A549 (cell line): ENCODE measurements at regions not wholly inside any gene's neighbourhood (a gene's known extent, or its start where the extent isn't known, plus 50 kb on each side); places are given as distances from the start of the nearest gene placed in this dataset.

Experiments
- ATAC-seq, 2 experiments: fragments of 200-7000 bp in 1 of 2; fragments of >200 bp in 1 of 2; cut with Nextera tagmentation in 1 of 2; cut with Tn5 transposase in 1 of 2; 3 replicates each; pipeline versions ENCODE4 v1.8.0 to v1.9.1; 2018 to 2020; ENCODE audit warnings: mild to moderate bottlenecking in 1 of 2, moderate library complexity in 1 of 2
- CTCF ChIA-PET: fragments of 300-600 bp; sonication (Branson Sonifier 250); formaldehyde crosslinking; extraction: SDS; loops from one replicate; lab custom pipeline; 2021; ENCODE audit warnings: antibody characterized with exemption, inconsistent platforms; lab: Yijun Ruan, JAX
- POLR2A ChIA-PET: fragments of 350-600 bp; formaldehyde crosslinking; extraction: SDS; loops from one replicate; lab custom pipeline; 2021; ENCODE audit warnings: antibody characterized with exemption, inconsistent platforms; lab: Yijun Ruan, JAX
- DNase-seq, 2 experiments: peaks; one replicate each; pipeline versions ENCODE4 v3.0.0 to v3.0.0-alpha.2; 2011 to 2016; ENCODE audit warnings: low read depth in 1 of 2, low spot score in 1 of 2
- FAIRE-seq: peaks from 2 replicates; lab custom pipeline; 2011; peaks lifted over from hg19 to GRCh38; lab: Jason Lieb, UNC
- H3K27ac ChIP-seq, 2 experiments: fragments of >200 bp; sonication (Bioruptor Twin); formaldehyde crosslinking; 3 replicates each; pipeline ENCODE4 v1.5.1; 2016 to 2017
- H3K4me1 ChIP-seq: fragments of >200 bp; sonication (Bioruptor Twin); formaldehyde crosslinking; 3 replicates; pipeline ENCODE4 v1.6.1; 2016
- H3K4me2 ChIP-seq: fragments of >200 bp; sonication (Bioruptor Twin); formaldehyde crosslinking; 3 replicates; pipeline ENCODE4 v1.6.1; 2016
- H3K4me3 ChIP-seq: fragments of >200 bp; sonication (Bioruptor Twin); formaldehyde crosslinking; 3 replicates; pipeline ENCODE4 v1.5.1; 2016
- H3K9me3 ChIP-seq: fragments of >200 bp; sonication (Bioruptor Twin); formaldehyde crosslinking; 3 replicates; pipeline ENCODE4 v1.6.1; 2016
- ATOH8 ChIP-seq: fragments of 250-450 bp; sonication (Bioruptor Pico); IDR thresholded peaks from 2 replicates; pipeline ENCODE4 v1.5.0; 2020; ENCODE audit warnings: low read depth, mild to moderate bottlenecking, moderate library complexity
- CBX8 ChIP-seq: fragments of 200-600 bp; sonication (generic); IDR thresholded peaks from 2 replicates; pipeline ENCODE4 v1.6.1; 2016
- CHD4 ChIP-seq: fragments of 200-600 bp; sonication (generic); IDR thresholded peaks from 2 replicates; pipeline ENCODE4 v1.6.1; 2016; ENCODE audit warnings: antibody characterized with exemption, mild to moderate bottlenecking, borderline replicate concordance
- EP300 ChIP-seq, 2 experiments: fragments of >200 bp; sonication (Bioruptor Twin); formaldehyde crosslinking; IDR thresholded peaks; 2 replicates in 1 of 2; 3 replicates in 1 of 2; pipeline ENCODE4 v1.6.1; 2016 to 2017
- GATA3 ChIP-seq: IDR thresholded peaks from 2 replicates; pipeline ENCODE4 v1.6.1; 2012; ENCODE audit warnings: borderline replicate concordance
- HEYL ChIP-seq: fragments of 250-450 bp; sonication (Bioruptor Pico); IDR thresholded peaks from 2 replicates; pipeline ENCODE4 v1.8.0; 2021; ENCODE audit warnings: mild to moderate bottlenecking, moderate library complexity
- HMGXB4 ChIP-seq: fragments of 250-450 bp; sonication (Bioruptor Pico); IDR thresholded peaks from 2 replicates; pipeline ENCODE4 v1.5.0; 2021; ENCODE audit warnings: mild to moderate bottlenecking, moderate library complexity, borderline replicate concordance
- JUN ChIP-seq, 2 experiments: fragments of >200 bp; sonication (Bioruptor Twin); formaldehyde crosslinking; IDR thresholded peaks; 2 replicates in 1 of 2; 3 replicates in 1 of 2; pipeline ENCODE4 v1.6.1; 2016 to 2017
- KDM1A ChIP-seq: fragments of 200-600 bp; sonication (generic); IDR thresholded peaks from 2 replicates; pipeline ENCODE4 v1.6.1; 2016; ENCODE audit warnings: low read depth, mild to moderate bottlenecking
- POLR2AphosphoS2 ChIP-seq: conservative IDR thresholded peaks from 2 replicates; pipeline ENCODE4 v1.6.1; 2012; ENCODE audit warnings: low read length, improper control_type of control experiment, inconsistent platforms
- RAD21 ChIP-seq, 2 experiments: fragments of >200 bp in 1 of 2; sonication (Bioruptor Twin) in 1 of 2; formaldehyde crosslinking in 1 of 2; IDR thresholded peaks in 1 of 2; conservative IDR thresholded peaks in 1 of 2; 2 replicates in 1 of 2; 3 replicates in 1 of 2; pipeline ENCODE4 v1.6.1; 2012 to 2018; ENCODE audit warnings: inconsistent platforms in 1 of 2
- REST ChIP-seq: fragments of 200-600 bp; sonication (generic); IDR thresholded peaks from 2 replicates; pipeline ENCODE4 v1.6.1; 2016; ENCODE audit warnings: antibody characterized with exemption, mild to moderate bottlenecking, moderate library complexity
- RFX5 ChIP-seq: fragments of 450-650 bp; IDR thresholded peaks from 2 replicates; pipeline ENCODE4 v1.7.1; 2014; ENCODE audit warnings: antibody characterized with exemption, mild to moderate bottlenecking, moderate library complexity
- SMC3 ChIP-seq: fragments of >200 bp; sonication (Bioruptor Twin); formaldehyde crosslinking; IDR thresholded peaks from 3 replicates; pipeline ENCODE4 v1.6.1; 2018; ENCODE audit warnings: inconsistent platforms
- TP53 ChIP-seq: fragments of 250-450 bp; sonication (Bioruptor Pico); IDR thresholded peaks from 2 replicates; pipeline ENCODE4 v1.5.0; 2021; ENCODE audit warnings: mild to moderate bottlenecking, moderate library complexity
- ZC3H11A ChIP-seq: fragments of 450-650 bp; IDR thresholded peaks from 2 replicates; pipeline ENCODE4 v1.6.1; 2014; ENCODE audit warnings: antibody characterized with exemption, mild to moderate bottlenecking
- WGBS: methylation state at CpG from one replicate; pipeline ENCODE4 v1.1.6; 2017; ENCODE audit errors: missing lambda C conversion rate; 5-methylcytosine and 5-hydroxymethylcytosine counted together

- TF ChIP-seq REST (no peak), POLR2AphosphoS2 (no peak), CBX8 (no peak), ATOH8 (CRISPR knock-in tag) (no peak), CHD4 (no peak), JUN (IDR thresholded peaks at IDR 0.05) (no peak), TP53 (CRISPR knock-in tag) (no peak), KDM1A (no peak)
These were observed 208.8 kb downstream of the DLL1 start (continued) for GRCh38 chr6:170082067-170082466.

- TF ChIP-seq EP300 (IDR thresholded peaks at IDR 0.05), result no peak
- no peak for TF ChIP-seq RAD21 (conservative IDR thresholded peaks at IDR 0.05 in 1 of 2, IDR thresholded peaks at IDR 0.05 in 1 of 2)
- TF ChIP-seq GATA3, result no peak
- TF ChIP-seq ZC3H11A, result no peak
- TF ChIP-seq HEYL, result no peak
- no peak for TF ChIP-seq KDM1A
- TF ChIP-seq RFX5, result no peak
- no peak for TF ChIP-seq SMC3
- TF ChIP-seq, all 56 proteins: peak for 0
- H3K4me1 ChIP-seq, result no peaks in the 10 kb centered on the region
- H3K27ac ChIP-seq, result no peak overlapping the region
- no peak overlapping the region for H3K4me2 ChIP-seq
- ATAC-seq, result no peak
- ChIA-PET CTCF (no interaction called here), POLR2A (no interaction called here)
- no peak overlapping the region for H3K4me3 ChIP-seq
- no peaks in the 10 kb centered on the region for H3K9me3 ChIP-seq
- no peak for DNase-seq
- 43% methylated on average over 4 of the region's 13 CpGs for WGBS
- no peak for FAIRE-seq
These were observed 209.3 kb downstream of the DLL1 start for GRCh38 chr6:170081556-170081955.

- no peak for ATAC-seq
- 36% methylated on average over 7 of the region's 26 CpGs for WGBS
- no peak for FAIRE-seq
- Histone ChIP-seq H3K4me2 (no peak overlapping the region), H3K4me1 (no peaks in the 10 kb centered on the region), H3K9me3 (no peaks in the 10 kb centered on the region), H3K4me3 (no peak overlapping the region), H3K27ac (no peak overlapping the region)
- CTCF ChIA-PET, result no interaction called here
- no peak for DNase-seq
- TF ChIP-seq HMGXB4, result no peak
- POLR2A ChIA-PET, result no interaction called here
These were observed 210.0 kb downstream of the DLL1 start for GRCh38 chr6:170080828-170081371.
